NB4 (cell line): ENCODE measurements at regions not wholly inside any gene's neighbourhood (a gene's known extent, or its start where the extent isn't known, plus 50 kb on each side); places are given as distances from the start of the nearest gene placed in this dataset.

Experiments used
- DNase-seq: peaks from one replicate; pipeline ENCODE4 v3.0.0; 2010; ENCODE audit warnings: low read depth
- H3K4me3 ChIP-seq: one replicate; pipeline ENCODE4 v1.5.1; 2011; ENCODE audit warnings: mild to moderate bottlenecking, low read depth, low read length, moderate library complexity
- MYC ChIP-seq: IDR thresholded peaks from 2 replicates; pipeline ENCODE4 v1.6.1; 2011; ENCODE audit warnings: low read depth, low read length
- POLR2A ChIP-seq: IDR thresholded peaks from 2 replicates; pipeline ENCODE4 v1.6.1; 2011; ENCODE audit warnings: mild to moderate bottlenecking; ENCODE audit not compliant: insufficient read length; ENCODE audit errors: extremely low read depth
- TF ChIP-seq, protein P1 (sequence below): IDR thresholded peaks from one replicate; pipeline ENCODE4 v1.5.1; 2012; ENCODE audit warnings: low read depth, low read length
- TF ChIP-seq, protein P2 (sequence below): IDR thresholded peaks from 2 replicates; pipeline ENCODE4 v1.6.1; 2011; ENCODE audit warnings: low read depth, low read length

DNA sequence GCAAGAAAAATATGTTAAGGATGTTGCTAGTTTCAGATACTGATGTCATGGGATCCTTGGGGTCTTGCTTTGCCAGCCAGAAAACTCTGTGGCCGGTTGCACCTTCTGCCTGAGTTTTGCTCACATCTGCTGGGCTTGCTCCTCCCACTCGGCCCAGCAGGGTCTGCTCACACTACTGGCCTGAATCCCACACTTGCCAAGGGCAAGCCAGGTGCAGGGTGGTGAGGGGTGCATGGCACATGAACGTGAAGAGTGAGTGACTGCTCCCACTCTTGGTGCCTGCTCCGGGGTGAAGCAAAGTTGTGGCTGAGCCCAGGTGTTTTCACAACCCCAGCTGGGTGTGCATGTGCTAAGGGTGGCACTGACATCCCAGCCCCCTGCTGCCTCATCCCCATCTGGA lies 83.1 kb upstream of the STARD4 start:
- no peak overlapping the region for H3K4me3 ChIP-seq
- no peak for DNase-seq
- TF ChIP-seq, protein P1, sequence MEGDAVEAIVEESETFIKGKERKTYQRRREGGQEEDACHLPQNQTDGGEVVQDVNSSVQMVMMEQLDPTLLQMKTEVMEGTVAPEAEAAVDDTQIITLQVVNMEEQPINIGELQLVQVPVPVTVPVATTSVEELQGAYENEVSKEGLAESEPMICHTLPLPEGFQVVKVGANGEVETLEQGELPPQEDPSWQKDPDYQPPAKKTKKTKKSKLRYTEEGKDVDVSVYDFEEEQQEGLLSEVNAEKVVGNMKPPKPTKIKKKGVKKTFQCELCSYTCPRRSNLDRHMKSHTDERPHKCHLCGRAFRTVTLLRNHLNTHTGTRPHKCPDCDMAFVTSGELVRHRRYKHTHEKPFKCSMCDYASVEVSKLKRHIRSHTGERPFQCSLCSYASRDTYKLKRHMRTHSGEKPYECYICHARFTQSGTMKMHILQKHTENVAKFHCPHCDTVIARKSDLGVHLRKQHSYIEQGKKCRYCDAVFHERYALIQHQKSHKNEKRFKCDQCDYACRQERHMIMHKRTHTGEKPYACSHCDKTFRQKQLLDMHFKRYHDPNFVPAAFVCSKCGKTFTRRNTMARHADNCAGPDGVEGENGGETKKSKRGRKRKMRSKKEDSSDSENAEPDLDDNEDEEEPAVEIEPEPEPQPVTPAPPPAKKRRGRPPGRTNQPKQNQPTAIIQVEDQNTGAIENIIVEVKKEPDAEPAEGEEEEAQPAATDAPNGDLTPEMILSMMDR, result no peak
- TF ChIP-seq MYC, result no peak
- no peak for TF ChIP-seq POLR2A
- TF ChIP-seq, protein P2, sequence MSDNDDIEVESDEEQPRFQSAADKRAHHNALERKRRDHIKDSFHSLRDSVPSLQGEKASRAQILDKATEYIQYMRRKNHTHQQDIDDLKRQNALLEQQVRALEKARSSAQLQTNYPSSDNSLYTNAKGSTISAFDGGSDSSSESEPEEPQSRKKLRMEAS, result no peak

DNA sequence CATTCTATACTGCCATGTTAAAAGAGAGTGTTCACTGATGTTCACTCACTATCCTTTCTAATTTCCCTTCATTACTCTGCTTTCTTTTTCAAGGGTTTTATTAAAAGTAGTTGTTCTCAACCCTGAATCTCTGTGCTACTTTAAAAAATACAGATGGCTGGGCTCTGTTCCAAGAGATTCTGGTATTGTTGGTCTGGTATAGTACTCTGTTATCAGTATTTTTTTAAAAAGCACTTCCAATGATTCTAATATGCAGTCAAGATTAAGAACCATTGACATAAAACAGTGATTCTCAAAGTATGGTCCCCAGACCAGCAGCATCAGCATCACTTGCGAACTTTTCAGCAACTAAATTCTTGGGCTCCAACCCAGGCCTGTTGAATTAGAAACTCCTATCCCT lies 77.0 kb upstream of the STARD4 start:
- no peak for DNase-seq
- H3K4me3 ChIP-seq, result no peak overlapping the region
- TF ChIP-seq, protein P2, result no peak
- TF ChIP-seq POLR2A (no peak), MYC (no peak)
- TF ChIP-seq, protein P1, result no peak

DNA sequence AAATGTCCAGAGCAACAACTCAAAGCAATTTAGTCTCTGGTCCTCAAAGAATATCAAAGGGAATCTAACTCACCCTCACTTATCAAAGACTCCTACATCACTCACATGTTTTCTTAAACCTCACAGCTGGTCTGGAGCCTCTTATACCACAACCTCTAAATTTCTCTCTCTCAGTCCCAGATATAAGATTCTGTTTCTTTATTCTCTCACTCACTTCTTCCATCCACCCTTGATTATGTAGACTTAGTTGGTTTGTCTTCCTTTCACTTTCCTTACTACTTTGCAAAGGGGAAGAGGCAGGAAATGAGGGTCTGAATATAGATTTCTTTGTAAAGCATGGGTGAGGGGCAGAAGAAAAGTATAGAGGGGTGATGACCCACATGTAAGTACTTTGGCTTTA lies 75.4 kb upstream of the STARD4 start:
- H3K4me3 ChIP-seq, result no peak overlapping the region
- no peak for DNase-seq
- TF ChIP-seq, protein P2, result no peak
- TF ChIP-seq MYC, result no peak
- TF ChIP-seq, protein P1, result no peak
- no peak for TF ChIP-seq POLR2A

DNA sequence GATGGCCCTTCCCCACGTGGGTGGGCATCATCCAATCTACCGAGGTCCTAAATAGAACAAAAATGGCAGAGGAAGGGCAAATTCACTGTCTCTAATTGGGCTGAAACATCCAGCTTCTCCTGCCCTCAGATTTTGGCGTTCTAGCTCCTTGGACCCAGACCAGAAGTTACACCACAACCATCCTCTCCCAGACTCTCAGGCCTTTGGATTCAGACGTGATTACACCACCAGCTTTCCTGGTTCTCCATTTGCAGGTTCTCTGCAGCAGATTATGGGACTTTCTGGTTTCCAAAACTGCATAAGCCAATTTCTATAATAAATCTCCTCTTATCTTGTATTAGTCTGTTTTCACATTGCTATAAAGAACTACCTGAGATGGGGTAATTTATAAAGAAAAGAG lies 73.6 kb upstream of the STARD4 start:
- TF ChIP-seq, protein P2, result no peak
- TF ChIP-seq MYC (no peak), POLR2A (no peak)
- TF ChIP-seq, protein P1, result no peak
- no peak for DNase-seq
- H3K4me3 ChIP-seq, result no peak overlapping the region

DNA sequence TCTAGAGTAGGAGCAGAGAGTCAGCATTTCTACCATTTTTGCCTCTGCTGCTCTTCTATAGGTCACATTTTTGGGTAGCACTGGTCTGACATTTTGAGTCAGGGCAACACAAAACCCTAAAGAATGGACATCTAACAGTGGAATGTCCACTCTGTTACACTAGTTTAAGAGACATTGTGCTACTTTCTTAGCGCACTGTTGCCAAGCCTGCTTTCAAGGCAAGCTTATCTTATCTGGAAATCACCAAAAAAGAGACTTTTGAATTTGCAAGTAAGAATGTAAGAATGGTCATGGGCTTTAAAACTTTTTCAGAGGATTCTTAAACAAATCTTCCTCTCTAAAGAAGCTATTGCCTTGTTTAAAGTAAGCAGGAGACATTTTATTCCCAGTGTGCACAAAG lies 73.0 kb upstream of the STARD4 start:
- TF ChIP-seq POLR2A (no peak), MYC (no peak)
- TF ChIP-seq, protein P1, result no peak
- TF ChIP-seq, protein P2, result no peak
- no peak for DNase-seq
- H3K4me3 ChIP-seq, result no peak overlapping the region

DNA sequence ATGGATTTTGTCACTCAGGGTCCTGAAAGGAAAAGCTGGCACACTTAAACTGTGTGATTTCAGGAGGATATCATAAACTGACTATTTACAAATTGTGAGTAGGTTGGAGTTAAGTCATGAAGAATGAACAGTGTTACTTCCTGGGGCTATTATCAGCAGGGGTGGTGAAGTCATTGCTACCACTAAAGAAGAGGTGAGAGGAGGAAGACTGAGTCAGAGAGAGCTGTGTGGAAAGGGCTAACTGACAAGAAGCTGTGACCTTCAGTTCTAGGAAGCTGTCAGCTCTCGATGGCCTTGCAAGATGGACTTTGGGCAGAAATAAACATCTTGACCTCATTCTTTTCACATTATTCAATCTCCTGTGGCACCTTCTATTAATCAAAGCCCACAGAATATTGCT lies 72.3 kb upstream of the STARD4 start:
- TF ChIP-seq, protein P2, result no peak
- TF ChIP-seq POLR2A (no peak), MYC (no peak)
- TF ChIP-seq, protein P1, result no peak
- DNase-seq, result peak; percentile 20
- no peak overlapping the region for H3K4me3 ChIP-seq
